B cell (primary cell): ENCODE measurements at regions not wholly inside any gene's neighbourhood (a gene's known extent, or its start where the extent isn't known, plus 50 kb on each side); places are given as distances from the start of the nearest gene placed in this dataset.

Experiments
- ATAC-seq: fragments of 200-7000 bp; cut with Tn5 transposase; one replicate; pipeline ENCODE4 v1.10.0; 2021; ENCODE audit warnings: low read depth, mild to moderate bottlenecking, moderate number of reproducible peaks, moderate library complexity
- CTCF ChIA-PET: fragments of 350-600 bp; sonication (Branson Sonifier 250); formaldehyde crosslinking; loops from one replicate; lab custom pipeline; 2021; ENCODE audit warnings: antibody characterized with exemption, inconsistent platforms; lab: Charles Lee
- POLR2A ChIA-PET: fragments of 350-600 bp; sonication (Branson Sonifier 250); formaldehyde crosslinking; loops from one replicate; lab custom pipeline; 2021; ENCODE audit warnings: antibody characterized with exemption; lab: Charles Lee
- DNase-seq: peaks from one replicate; pipeline ENCODE4 v3.0.0; 2013
- H2AFZ ChIP-seq: 2 replicates; pipeline ENCODE4 v1.6.1; 2012; ENCODE audit warnings: mild to moderate bottlenecking, low read depth, low read length; ENCODE audit not compliant: insufficient read depth, poor library complexity, severe bottlenecking
- H3K27ac ChIP-seq, 2 donors: 1 replicate in 1 of 2; 2 replicates in 1 of 2; pipeline ENCODE4 v1.5.1; 2012 to 2013; ENCODE audit warnings: low read length in 2 of 2, mild to moderate bottlenecking in 2 of 2, moderate library complexity in 1 of 2
- H3K27me3 ChIP-seq, 4 experiments: fragments of 200-600 bp in 1 of 4; sonication (generic) in 1 of 4; replicated peaks in 1 of 4; 1 replicate in 2 of 4; 2 replicates in 2 of 4; pipeline versions ENCODE4 v1.6.1 to v1.7.0; 2013 to 2016; ENCODE audit warnings: low read length in 3 of 4, mild to moderate bottlenecking in 2 of 4, mixed read lengths in 1 of 4, moderate library complexity in 1 of 4; ENCODE audit not compliant: insufficient read depth in 4 of 4, control insufficient read depth in 3 of 4; ENCODE audit errors: control extremely low read depth in 1 of 4
- H3K36me3 ChIP-seq, 2 experiments: replicated peaks in 1 of 2; 1 replicate in 1 of 2; 2 replicates in 1 of 2; pipeline versions ENCODE4 v1.6.1 to v1.7.1; 2013; ENCODE audit warnings: low read length in 1 of 2; ENCODE audit not compliant: insufficient read depth in 2 of 2, control insufficient read depth in 1 of 2; ENCODE audit errors: control extremely low read depth in 1 of 2, extremely low read depth in 1 of 2
- H3K4me1 ChIP-seq, 2 donors: fragments of 200-600 bp in 1 of 2; sonication (generic) in 1 of 2; 1 replicate in 1 of 2; 2 replicates in 1 of 2; pipeline versions ENCODE4 v1.5.1 to v1.6.1; 2013 to 2017; ENCODE audit warnings: low read length in 2 of 2; ENCODE audit not compliant: control insufficient read depth in 2 of 2, insufficient read depth in 2 of 2
- H3K4me2 ChIP-seq: replicated peaks from 2 replicates; pipeline ENCODE3; 2012; ENCODE audit warnings: mild to moderate bottlenecking, low read depth, low read length; ENCODE audit not compliant: poor library complexity, severe bottlenecking
- H3K4me3 ChIP-seq, 5 experiments: fragments of 200-600 bp in 1 of 5; sonication (generic) in 1 of 5; 1 replicate in 3 of 5; 2 replicates in 2 of 5; pipeline versions ENCODE4 v1.5.1 to v1.7.0; 2011 to 2016; ENCODE audit warnings: low read length in 4 of 5, mild to moderate bottlenecking in 4 of 5, low read depth in 2 of 5, control low read depth in 1 of 5, moderate library complexity in 1 of 5; ENCODE audit not compliant: insufficient read depth in 1 of 5; ENCODE audit errors: control extremely low read depth in 1 of 5, extremely low read depth in 1 of 5
- H3K79me2 ChIP-seq: fragments of 200-600 bp; sonication (generic); one replicate; pipeline ENCODE4 v1.6.0; 2016; ENCODE audit warnings: low read length; ENCODE audit not compliant: control insufficient read depth, insufficient read depth
- H3K9ac ChIP-seq: fragments of 200-600 bp; sonication (generic); 2 replicates; pipeline ENCODE4 v1.6.1; 2017; ENCODE audit warnings: mild to moderate bottlenecking, low read length, moderate library complexity
- H3K9me3 ChIP-seq, 3 donors: one replicate each; pipeline versions ENCODE4 v1.6.1 to v1.7.1; 2013; ENCODE audit warnings: low read length in 2 of 3; ENCODE audit not compliant: control insufficient read depth in 2 of 3, insufficient read depth in 1 of 3; ENCODE audit errors: control extremely low read depth in 1 of 3
- H4K20me1 ChIP-seq: 2 replicates; pipeline ENCODE4 v1.6.0; 2012; ENCODE audit warnings: mild to moderate bottlenecking, low read length; ENCODE audit not compliant: insufficient read depth, control insufficient read depth, poor library complexity, severe bottlenecking
- H3K27ac Mint-ChIP-seq: one replicate; pipeline ENCODE4 v1.8.0; 2021; ENCODE audit warnings: mixed read lengths
- H3K27me3 Mint-ChIP-seq: one replicate; pipeline ENCODE4 v1.8.0; 2021; ENCODE audit warnings: mixed read lengths
- H3K4me1 Mint-ChIP-seq: one replicate; pipeline ENCODE4 v1.8.0; 2021; ENCODE audit warnings: mixed read lengths
- H3K4me3 Mint-ChIP-seq: one replicate; pipeline ENCODE4 v1.8.0; 2021; ENCODE audit warnings: mixed read lengths
- H3K9me3 Mint-ChIP-seq: one replicate; pipeline ENCODE4 v1.8.0; 2022; ENCODE audit warnings: mixed read lengths; ENCODE audit not compliant: insufficient read depth
- CTCF ChIP-seq: fragments of 200-600 bp; IDR thresholded peaks from one replicate; pipeline ENCODE4 v1.8.0; 2022; ENCODE audit warnings: antibody characterized with exemption, mild to moderate bottlenecking
- EZH2 ChIP-seq: IDR thresholded peaks from 2 replicates; pipeline ENCODE4 v1.6.1; 2012; ENCODE audit warnings: borderline replicate concordance, low read depth, mild to moderate bottlenecking, moderate library complexity, low read length; ENCODE audit not compliant: insufficient read depth, poor library complexity, severe bottlenecking
- WGBS: methylation state at CpG from one replicate; pipeline ENCODE4 v1.1.5; 2013; ENCODE audit warnings: missing lambda C conversion rate; ENCODE audit not compliant: insufficient coverage; 5-methylcytosine and 5-hydroxymethylcytosine counted together
- intact Hi-C: fragments of 100-400 bp; cut with micrococcal nuclease; formaldehyde crosslinking; loops from one replicate; pipeline ENCODE4 v1.10.0; 2022

DNA sequence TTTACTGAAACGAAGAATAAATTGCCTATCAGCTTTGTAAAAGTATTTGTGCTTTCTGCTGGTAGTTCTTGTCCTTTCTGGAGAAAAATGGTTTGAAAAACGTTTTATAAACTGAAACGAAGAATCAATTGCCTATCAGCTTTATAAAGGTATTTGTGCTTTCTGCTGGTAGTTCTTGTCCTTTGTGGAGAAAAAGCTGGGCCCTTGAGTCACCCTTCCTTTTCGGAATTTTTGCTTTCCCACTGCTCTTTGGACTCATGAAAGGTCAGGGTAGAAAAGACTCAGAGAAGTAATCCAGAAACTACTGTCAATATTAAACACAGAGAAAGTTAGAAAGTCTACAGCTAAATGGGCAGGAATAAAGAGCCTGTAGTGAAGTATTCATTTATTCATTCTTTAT is 72.8 kb downstream of the EOMES start:
- Histone ChIP-seq H3K4me3 (no peak overlapping the region), H3K36me3 (no peaks in the 10 kb centered on the region), H2AFZ (no peak overlapping the region), H3K9me3 (no peaks in the 10 kb centered on the region), H3K79me2 (no peaks in the 10 kb centered on the region), H3K4me1 (no peaks in the 10 kb centered on the region), H3K27ac (no peak overlapping the region), H3K27me3 (no peaks in the 10 kb centered on the region), H3K9ac (no peak overlapping the region), H3K4me2 (no peak overlapping the region), H4K20me1 (no peaks in the 10 kb centered on the region)
- Mint-ChIP-seq H3K27me3 (no peaks in the 10 kb centered on the region), H3K4me3 (no peak overlapping the region), H3K27ac (no peak overlapping the region), H3K4me1 (no peaks in the 10 kb centered on the region), H3K9me3 (no peaks in the 10 kb centered on the region)
- CTCF ChIA-PET: no interaction called here
- TF ChIP-seq EZH2: no peak
- TF ChIP-seq CTCF: no peak
- POLR2A ChIA-PET: no interaction called here
- no CpG with 5 or more reads among the region's 4 CpGs for WGBS
- ATAC-seq (no peak), DNase-seq (no peak)
- intact Hi-C loops: no loop called here

DNA sequence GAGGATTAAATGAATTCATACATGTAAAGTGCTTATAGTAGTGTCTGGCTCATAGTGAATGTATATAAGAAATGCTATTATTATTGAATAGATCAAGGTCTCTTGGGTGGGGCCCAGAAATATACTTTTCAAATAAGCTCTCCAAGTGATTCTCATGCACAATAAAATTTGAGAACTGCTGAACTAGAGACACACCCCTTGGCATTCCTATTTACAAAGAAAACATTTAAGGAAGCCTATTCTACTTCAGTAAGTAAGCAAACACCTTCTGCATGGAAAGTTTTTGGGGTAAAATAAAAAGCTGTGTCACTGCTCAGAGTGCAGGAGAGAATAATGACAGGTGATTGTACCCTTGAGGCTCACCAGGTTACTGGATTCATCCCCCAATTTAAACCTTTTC is 75.2 kb downstream of the EOMES start:
- H3K79me2 ChIP-seq: no peaks in the 10 kb centered on the region
- TF ChIP-seq CTCF (no peak), EZH2 (no peak)
- no peak overlapping the region for H2AFZ ChIP-seq
- ATAC-seq (no peak), DNase-seq (no peak)
- H3K4me1 Mint-ChIP-seq: no peaks in the 10 kb centered on the region
- no peaks in the 10 kb centered on the region for H3K4me1 ChIP-seq
- H3K27me3 Mint-ChIP-seq: no peaks in the 10 kb centered on the region
- CTCF ChIA-PET: interaction anchor here (1.0 to 1.2 kb wide), 2 partner anchors 11 to 13 kb away, joined by 3 read pairs; no protein-coding TSS in a partner anchor
- H3K27me3 ChIP-seq: no peaks in the 10 kb centered on the region
- POLR2A ChIA-PET: no interaction called here
- H3K27ac ChIP-seq: no peak overlapping the region
- H3K4me3 ChIP-seq: no peak overlapping the region
- H3K27ac Mint-ChIP-seq: no peak overlapping the region
- no peak overlapping the region for H3K4me3 Mint-ChIP-seq
- no peak overlapping the region for H3K4me2 ChIP-seq
- no peaks in the 10 kb centered on the region for H4K20me1 ChIP-seq
- H3K9me3 ChIP-seq: no peaks in the 10 kb centered on the region
- intact Hi-C loops: no loop called here
- no peak overlapping the region for H3K9ac ChIP-seq
- no peaks in the 10 kb centered on the region for H3K36me3 ChIP-seq
- no peaks in the 10 kb centered on the region for H3K9me3 Mint-ChIP-seq
